Common myeloid progenitor, CD34-positive (primary cell): ENCODE measurements at regions not wholly inside any gene's neighbourhood (a gene's known extent, or its start where the extent isn't known, plus 50 kb on each side); places are given as distances from the start of the nearest gene placed in this dataset.

Source experiments
- CTCF ChIA-PET: fragments of 350-600 bp; sonication (Branson Sonifier 250); formaldehyde crosslinking; loops from one replicate; lab custom pipeline; 2021; ENCODE audit warnings: antibody characterized with exemption; lab: Charles Lee
- POLR2A ChIA-PET: fragments of 350-600 bp; sonication (Branson Sonifier 250); formaldehyde crosslinking; loops from one replicate; lab custom pipeline; 2021; ENCODE audit warnings: antibody characterized with exemption; lab: Charles Lee
- DNase-seq, 3 donors: peaks; one replicate each; pipeline versions ENCODE4 v3.0.0 to v3.0.0-alpha.2; 2013
- H3K27ac ChIP-seq, 2 experiments: 1 replicate in 1 of 2; 2 replicates in 1 of 2; pipeline ENCODE4 v1.7.0; 2013; ENCODE audit warnings: inconsistent platforms in 2 of 2, low read length in 2 of 2, mild to moderate bottlenecking in 2 of 2, low read depth in 1 of 2, moderate library complexity in 1 of 2; ENCODE audit not compliant: severe bottlenecking in 2 of 2, insufficient read depth in 1 of 2, poor library complexity in 1 of 2
- H3K27me3 ChIP-seq, 5 experiments: replicated peaks in 2 of 5; 1 replicate in 3 of 5; 2 replicates in 2 of 5; pipeline versions ENCODE4 v1.6.1 to v1.7.0; 2013; ENCODE audit warnings: low read length in 4 of 5, mild to moderate bottlenecking in 2 of 5, moderate library complexity in 2 of 5, inconsistent platforms in 1 of 5; ENCODE audit not compliant: insufficient read depth in 5 of 5, control insufficient read depth in 4 of 5
- H3K36me3 ChIP-seq, 4 experiments: 1 replicate in 2 of 4; 2 replicates in 2 of 4; pipeline versions ENCODE4 v1.6.1 to v1.7.0; 2013; ENCODE audit warnings: low read length in 3 of 4, control low read depth in 1 of 4, mild to moderate bottlenecking in 1 of 4; ENCODE audit not compliant: control insufficient read depth in 4 of 4, insufficient read depth in 4 of 4
- H3K4me1 ChIP-seq, 4 experiments: 1 replicate in 3 of 4; 2 replicates in 1 of 4; pipeline versions ENCODE4 v1.6.1 to v1.7.1; 2013; ENCODE audit warnings: low read length in 3 of 4, mild to moderate bottlenecking in 3 of 4, control low read depth in 1 of 4, inconsistent platforms in 1 of 4, moderate library complexity in 1 of 4; ENCODE audit not compliant: control insufficient read depth in 4 of 4, insufficient read depth in 4 of 4; ENCODE audit errors: control extremely low read depth in 1 of 4
- H3K4me3 ChIP-seq, 7 experiments: 1 replicate in 4 of 7; 2 replicates in 3 of 7; pipeline versions ENCODE4 v1.5.1 to v1.7.0; 2013; ENCODE audit warnings: mild to moderate bottlenecking in 7 of 7, low read length in 6 of 7, moderate library complexity in 6 of 7, inconsistent platforms in 2 of 7, low read depth in 2 of 7, control low read depth in 1 of 7; ENCODE audit not compliant: insufficient read depth in 4 of 7, control insufficient read depth in 1 of 7; ENCODE audit errors: extremely low read depth in 1 of 7
- H3K9me3 ChIP-seq, 5 experiments: 1 replicate in 4 of 5; 2 replicates in 1 of 5; pipeline versions ENCODE4 v1.6.1 to v1.7.1; 2013; ENCODE audit warnings: low read length in 4 of 5, mild to moderate bottlenecking in 2 of 5, inconsistent platforms in 1 of 5, low read depth in 1 of 5, moderate library complexity in 1 of 5; ENCODE audit not compliant: control insufficient read depth in 4 of 5, insufficient read depth in 2 of 5; ENCODE audit errors: control extremely low read depth in 1 of 5
- WGBS: methylation state at CpG from one replicate; pipeline ENCODE4 v1.1.5; 2013; ENCODE audit not compliant: insufficient coverage; 5-methylcytosine and 5-hydroxymethylcytosine counted together

- Histone ChIP-seq H3K27me3 (no peaks in the 10 kb centered on the region), H3K4me3 (no peak overlapping the region), H3K4me1 (no peaks in the 10 kb centered on the region), H3K27ac (no peak overlapping the region), H3K9me3 (peaks cover 0 to 3% (median 0%) of the 10 kb centered on the region in 5 experiments), H3K36me3 (no peaks in the 10 kb centered on the region)
- no peak for DNase-seq
- POLR2A ChIA-PET, result no interaction called here
- CTCF ChIA-PET, result no interaction called here
Measured at GRCh38 chr2:226020176-226020575, 620.7 kb downstream of the NYAP2 start.

GRCh38 chr2:226018641-226019040 is 619.1 kb downstream of the NYAP2 start:
- Histone ChIP-seq H3K4me1 (no peaks in the 10 kb centered on the region), H3K9me3 (peaks cover 0 to 3% (median 0%) of the 10 kb centered on the region in 5 experiments), H3K27ac (no peak overlapping the region), H3K27me3 (no peaks in the 10 kb centered on the region), H3K36me3 (no peaks in the 10 kb centered on the region), H3K4me3 (no peak overlapping the region)
- CTCF ChIA-PET, result interaction anchor here (1.0 kb wide), 1 partner anchor 13 kb away, joined by 3 read pairs; no protein-coding TSS in a partner anchor
- POLR2A ChIA-PET, result no interaction called here
- WGBS, result 94% methylated on average over 1 of the region's 2 CpGs
- DNase-seq, result no peak

- CTCF ChIA-PET, result interaction anchor here (1.0 kb wide), 1 partner anchor 14 kb away, joined by 3 read pairs; no protein-coding TSS in a partner anchor
- H3K4me1 ChIP-seq, result no peaks in the 10 kb centered on the region
- H3K27me3 ChIP-seq, result no peaks in the 10 kb centered on the region
- DNase-seq, result no peak
- POLR2A ChIA-PET, result no interaction called here
- H3K9me3 ChIP-seq, result peaks cover 0 to 3% (median 0%) of the 10 kb centered on the region in 5 experiments
- H3K36me3 ChIP-seq, result no peaks in the 10 kb centered on the region
- 100% methylated on average over 1 of the region's 2 CpGs for WGBS
- H3K4me3 ChIP-seq, result no peak overlapping the region
- no peak overlapping the region for H3K27ac ChIP-seq
Measured at GRCh38 chr2:226017537-226017936, 618.0 kb downstream of the NYAP2 start.

- Histone ChIP-seq H3K27ac (no peak overlapping the region), H3K4me1 (no peaks in the 10 kb centered on the region), H3K27me3 (no peaks in the 10 kb centered on the region), H3K36me3 (no peaks in the 10 kb centered on the region), H3K4me3 (no peak overlapping the region), H3K9me3 (peaks cover 0 to 3% (median 0%) of the 10 kb centered on the region in 5 experiments)
- 100% methylated on average over 2 of the region's 3 CpGs for WGBS
- POLR2A ChIA-PET, result no interaction called here
- CTCF ChIA-PET, result no interaction called here
- no peak for DNase-seq
Measured at GRCh38 chr2:226017107-226017506, 617.6 kb downstream of the NYAP2 start.

GRCh38 chr2:226011716-226012450 is 612.4 kb downstream of the NYAP2 start:
- Histone ChIP-seq H3K36me3 (no peaks in the 10 kb centered on the region), H3K4me1 (no peaks in the 10 kb centered on the region), H3K4me3 (no peak overlapping the region), H3K27ac (no peak overlapping the region), H3K27me3 (no peaks in the 10 kb centered on the region), H3K9me3 (no peaks in the 10 kb centered on the region)
- POLR2A ChIA-PET, result no interaction called here
- WGBS, result 94% methylated on average over 5 of the region's 10 CpGs
- CTCF ChIA-PET, result no interaction called here
- no peak for DNase-seq

- CTCF ChIA-PET, result no interaction called here
- H3K36me3 ChIP-seq, result no peaks in the 10 kb centered on the region
- H3K4me1 ChIP-seq, result peaks cover 0 to 3% (median 0%) of the 10 kb centered on the region in 4 experiments
- H3K9me3 ChIP-seq, result peaks cover 0 to 1% (median 0%) of the 10 kb centered on the region in 5 experiments
- WGBS, result 60% methylated on average over 2 of the region's 2 CpGs
- peak; percentile 0 to 60 (median 45) for DNase-seq
- H3K4me3 ChIP-seq, result no peak overlapping the region
- POLR2A ChIA-PET, result no interaction called here
- no peaks in the 10 kb centered on the region for H3K27me3 ChIP-seq
- no peak overlapping the region for H3K27ac ChIP-seq
Measured at GRCh38 chr2:226002438-226002837, 602.9 kb downstream of the NYAP2 start.

- ChIA-PET POLR2A (no interaction called here), CTCF (no interaction called here)
- H3K36me3 ChIP-seq, result no peaks in the 10 kb centered on the region
- WGBS, result 100% methylated on average over 1 of the region's 1 CpG
- H3K27ac ChIP-seq, result no peak overlapping the region
- no peak overlapping the region for H3K4me3 ChIP-seq
- peaks cover 0 to 1% (median 0%) of the 10 kb centered on the region in 5 experiments for H3K9me3 ChIP-seq
- DNase-seq, result no peak
- H3K27me3 ChIP-seq, result no peaks in the 10 kb centered on the region
- H3K4me1 ChIP-seq, result peaks cover 0 to 3% (median 0%) of the 10 kb centered on the region in 4 experiments
Measured at GRCh38 chr2:226001716-226002115, 602.2 kb downstream of the NYAP2 start.
